ENCODE measurements at regions not wholly inside any gene's neighbourhood (a gene's known extent, or its start where the extent isn't known, plus 50 kb on each side); places are given as distances from the start of the nearest gene placed in this dataset.
A peak's percentile ranks its signal among the peaks of the same experiment; 100 is the strongest.

DNA sequence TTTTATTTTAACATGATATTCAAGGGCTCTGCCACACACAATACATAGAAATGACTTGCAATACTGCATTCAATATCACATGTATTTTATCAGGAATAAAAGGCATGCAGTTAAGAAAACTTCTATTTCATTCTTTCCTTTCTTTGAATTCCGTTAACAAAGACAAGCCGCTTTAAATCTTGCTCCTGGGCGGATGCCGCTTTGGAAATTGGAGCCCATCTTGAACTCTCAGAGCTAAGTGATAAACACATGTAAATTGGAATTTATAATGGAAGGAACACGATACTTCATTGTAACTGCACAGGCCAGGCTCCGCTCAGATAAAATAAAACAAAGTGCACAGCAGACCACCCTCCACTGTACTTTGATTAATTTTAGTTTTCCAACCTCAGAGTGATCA lies 774.5 kb upstream of the COBL start:
- in situ Hi-C loops (cut with HindIII; ENCODE audit: low pct_unique_long_range_greater_than_20kb, low sequenced_read_pairs) = no loop called here
- no peak for DNase-seq (ENCODE audit: low read depth)

GRCh38 chr7:52088008-52088901 lies 771.6 kb upstream of the COBL start:
- in situ Hi-C loops (cut with HindIII; ENCODE audit: low pct_unique_long_range_greater_than_20kb, low sequenced_read_pairs) = no loop called here
- DNase-seq (ENCODE audit: low read depth) = no peak

DNA sequence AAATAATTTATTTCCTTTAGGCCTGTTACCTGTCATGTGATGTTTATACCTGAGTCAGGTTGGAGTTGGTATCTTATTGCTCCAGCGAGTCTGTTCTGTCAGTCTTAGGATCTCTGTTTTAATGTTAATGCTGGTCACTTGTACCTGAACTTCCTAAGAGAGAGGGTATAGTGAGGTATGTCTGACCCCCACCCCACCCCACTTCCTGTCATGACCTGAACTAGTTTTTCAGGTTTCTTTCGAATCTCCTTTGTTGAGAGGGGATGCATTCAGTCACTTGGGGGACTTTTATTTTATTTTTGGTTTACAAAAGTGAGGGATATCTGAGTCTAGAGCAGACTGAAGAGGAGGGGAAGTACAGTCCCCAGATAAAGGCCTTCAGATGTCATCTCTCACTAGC lies 769.0 kb upstream of the COBL start:
- DNase-seq (ENCODE audit: low read depth) = no peak

GRCh38 chr7:52080493-52080892 lies 763.9 kb upstream of the COBL start:
- in situ Hi-C loops (cut with HindIII; ENCODE audit: low pct_unique_long_range_greater_than_20kb, low sequenced_read_pairs) = no loop called here
- no peak for DNase-seq (ENCODE audit: low read depth)

More for the DNA sequence above, 769.0 kb upstream of the COBL start:
- in situ Hi-C loops (cut with HindIII; ENCODE audit: low pct_unique_long_range_greater_than_20kb, low sequenced_read_pairs) = no loop called here

GRCh38 chr7:52079726-52080125 lies 763.1 kb upstream of the COBL start:
- no peak for DNase-seq (ENCODE audit: low read depth)
- in situ Hi-C loops (cut with HindIII; ENCODE audit: low pct_unique_long_range_greater_than_20kb, low sequenced_read_pairs) = no loop called here

- in situ Hi-C loops (cut with HindIII; ENCODE audit: low pct_unique_long_range_greater_than_20kb, low sequenced_read_pairs) = no loop called here
- no peak for DNase-seq (ENCODE audit: low read depth)
Measured at GRCh38 chr7:52077571-52077970, 761.0 kb upstream of the COBL start.

- DNase-seq (ENCODE audit: low read depth) = no peak
- in situ Hi-C loops (cut with HindIII; ENCODE audit: low pct_unique_long_range_greater_than_20kb, low sequenced_read_pairs) = no loop called here
Measured at GRCh38 chr7:52074912-52075311, 758.3 kb upstream of the COBL start.

- DNase-seq (ENCODE audit: low read depth) = no peak
Measured at GRCh38 chr7:52074071-52074470, 757.5 kb upstream of the COBL start.

DNA sequence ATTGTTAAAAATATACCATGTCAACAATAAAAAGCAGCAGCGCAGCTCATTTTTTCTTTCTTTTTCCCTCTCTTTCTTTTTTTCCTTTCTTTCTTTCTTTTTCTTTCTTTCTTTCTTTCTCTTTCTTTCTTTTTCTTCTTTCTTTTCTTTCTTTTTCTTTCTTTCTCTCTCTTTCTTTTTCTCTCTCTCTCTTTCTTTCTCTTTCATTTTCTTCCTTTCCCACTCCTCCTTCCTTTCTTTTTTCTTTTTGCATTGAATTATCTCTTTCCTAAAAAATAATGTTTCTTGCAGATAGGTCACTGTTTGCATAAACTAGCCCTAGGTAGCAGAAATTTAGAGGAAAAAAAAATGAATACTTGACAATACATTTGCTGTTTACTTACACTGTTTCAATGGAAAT lies 755.1 kb upstream of the COBL start:
- in situ Hi-C loops (cut with HindIII; ENCODE audit: low pct_unique_long_range_greater_than_20kb, low sequenced_read_pairs) = no loop called here
- no peak for DNase-seq (ENCODE audit: low read depth)

More at GRCh38 chr7:52074071-52074470, 757.5 kb upstream of the COBL start:
- in situ Hi-C loops (cut with HindIII; ENCODE audit: low pct_unique_long_range_greater_than_20kb, low sequenced_read_pairs) = no loop called here

- DNase-seq (ENCODE audit: low read depth) = no peak
- in situ Hi-C loops (cut with HindIII; ENCODE audit: low pct_unique_long_range_greater_than_20kb, low sequenced_read_pairs) = no loop called here
Measured at GRCh38 chr7:52064493-52064892, 747.9 kb upstream of the COBL start.

GRCh38 chr7:52061666-52062065 lies 745.1 kb upstream of the COBL start:
- in situ Hi-C loops (cut with HindIII; ENCODE audit: low pct_unique_long_range_greater_than_20kb, low sequenced_read_pairs) = no loop called here

GRCh38 chr7:52053525-52053924 lies 736.9 kb upstream of the COBL start:
- in situ Hi-C loops (cut with HindIII; ENCODE audit: low pct_unique_long_range_greater_than_20kb, low sequenced_read_pairs) = no loop called here
- no peak for DNase-seq (ENCODE audit: low read depth)

More at GRCh38 chr7:52061666-52062065, 745.1 kb upstream of the COBL start:
- DNase-seq (ENCODE audit: low read depth) = no peak

GRCh38 chr7:52030722-52031121 lies 714.1 kb upstream of the COBL start:
- in situ Hi-C loops (cut with HindIII; ENCODE audit: low pct_unique_long_range_greater_than_20kb, low sequenced_read_pairs) = no loop called here
- DNase-seq (ENCODE audit: low read depth) = no peak

DNA sequence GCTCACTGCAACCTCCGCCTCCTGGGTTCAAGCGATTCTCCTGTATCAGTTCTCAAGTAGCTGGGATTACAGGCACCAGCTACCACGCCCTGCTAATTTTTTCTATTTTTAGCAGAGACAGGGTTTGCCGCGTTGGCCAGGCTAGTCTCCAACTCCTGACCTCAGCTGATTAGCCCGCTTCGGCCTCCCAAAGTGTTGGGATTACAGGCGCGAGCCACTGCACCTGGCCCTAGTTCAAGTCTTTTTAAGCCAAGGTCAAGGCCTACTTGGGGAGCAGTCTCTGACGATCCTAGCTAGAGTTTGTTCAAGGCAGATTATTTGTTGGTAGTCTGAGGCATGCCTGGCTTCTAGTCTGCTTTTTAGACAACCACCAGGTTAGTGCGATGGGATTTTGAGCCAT lies 709.5 kb upstream of the COBL start:
- DNase-seq (ENCODE audit: low read depth) = no peak
- in situ Hi-C loops (cut with HindIII; ENCODE audit: low pct_unique_long_range_greater_than_20kb, low sequenced_read_pairs) = no loop called here

DNA sequence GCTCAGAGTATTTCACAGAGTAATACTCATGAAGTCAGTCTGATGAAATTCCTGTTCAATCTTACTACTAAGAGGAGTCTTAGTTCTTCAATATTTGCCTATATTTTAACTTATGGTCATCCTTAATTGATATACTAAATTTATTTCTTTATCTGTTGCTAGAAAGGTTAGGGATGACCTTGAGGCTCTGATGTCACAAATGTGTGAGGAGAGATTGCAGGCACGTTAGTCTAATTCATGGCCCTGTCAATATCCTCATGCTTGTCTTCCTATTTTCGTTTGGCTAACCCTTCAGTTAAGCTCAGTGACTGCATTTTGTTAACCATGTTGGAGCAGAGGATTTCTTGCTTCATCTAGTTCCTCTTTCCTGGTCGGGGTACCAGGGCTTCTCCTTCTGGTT lies 704.7 kb upstream of the COBL start:
- in situ Hi-C loops (cut with HindIII; ENCODE audit: low pct_unique_long_range_greater_than_20kb, low sequenced_read_pairs) = no loop called here
- DNase-seq (ENCODE audit: low read depth) = no peak

GRCh38 chr7:52018680-52019054 lies 702.1 kb upstream of the COBL start:
- in situ Hi-C loops (cut with HindIII; ENCODE audit: low pct_unique_long_range_greater_than_20kb, low sequenced_read_pairs) = no loop called here
- DNase-seq (ENCODE audit: low read depth) = no peak

DNA sequence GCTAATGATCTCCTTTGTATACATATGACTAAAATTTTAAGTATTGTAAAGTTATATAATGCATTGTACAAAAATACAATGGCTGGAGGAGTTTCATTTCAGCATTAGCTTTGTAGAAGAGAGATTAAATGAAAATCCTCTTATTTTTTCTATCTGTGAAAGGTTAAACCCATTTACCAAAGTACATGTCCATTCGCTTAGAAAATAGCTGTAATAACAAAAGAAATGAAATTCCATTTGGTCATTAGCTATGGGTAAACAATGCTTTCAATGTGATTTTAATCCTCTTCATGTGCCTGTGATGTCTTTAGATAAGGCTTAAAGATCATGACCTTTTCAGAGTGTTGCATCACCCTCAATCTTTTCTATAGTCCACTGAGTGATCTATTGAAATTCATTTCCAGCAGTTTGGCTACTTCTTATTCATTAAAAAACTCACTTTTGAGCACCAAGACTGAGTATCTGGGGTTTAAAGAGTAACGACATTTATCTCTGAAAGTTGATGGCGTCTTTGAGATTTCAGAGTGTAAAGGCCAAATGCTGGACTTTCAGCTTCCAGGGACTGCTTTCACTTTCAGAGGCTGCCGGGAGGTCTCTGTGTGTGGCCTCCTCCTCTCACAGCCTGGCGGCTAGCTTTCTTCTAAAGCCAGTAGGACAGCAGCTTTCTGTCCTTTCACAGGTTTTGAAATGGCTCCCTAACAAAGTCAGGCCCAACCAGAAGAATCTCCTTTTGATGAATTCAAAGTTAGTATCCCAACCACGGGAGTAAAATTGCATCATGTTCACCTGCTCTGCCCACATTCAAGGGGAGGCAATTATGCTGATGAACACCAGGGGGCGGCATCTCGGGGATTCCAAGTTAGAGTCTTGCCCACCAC lies 701.4 kb upstream of the COBL start:
- peak; percentile 58 for DNase-seq (ENCODE audit: low read depth)
- in situ Hi-C loops (cut with HindIII; ENCODE audit: low pct_unique_long_range_greater_than_20kb, low sequenced_read_pairs) = no loop called here

- DNase-seq (ENCODE audit: low read depth) = no peak
- in situ Hi-C loops (cut with HindIII; ENCODE audit: low pct_unique_long_range_greater_than_20kb, low sequenced_read_pairs) = no loop called here
Measured at GRCh38 chr7:52009181-52009580, 692.6 kb upstream of the COBL start.

DNA sequence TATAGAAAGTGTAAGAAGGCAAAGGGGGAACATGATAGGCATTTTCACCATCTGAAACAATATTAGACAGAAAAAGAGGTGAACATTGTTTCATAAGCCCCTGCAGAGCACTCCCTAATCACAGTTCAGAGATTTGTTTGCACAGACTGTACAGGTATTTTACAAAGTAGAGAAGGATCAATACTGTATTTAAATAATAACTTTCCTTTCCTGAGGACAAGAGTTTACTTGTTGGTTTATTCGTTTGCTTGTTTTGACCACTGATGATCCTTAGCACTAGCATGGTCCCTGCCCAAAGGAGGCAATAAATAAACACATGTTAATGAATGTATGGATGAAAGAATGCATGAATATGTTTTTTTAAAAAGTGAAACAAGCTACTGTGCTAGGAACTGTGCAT lies 690.1 kb upstream of the COBL start:
- DNase-seq (ENCODE audit: low read depth) = no peak
- in situ Hi-C loops (cut with HindIII; ENCODE audit: low pct_unique_long_range_greater_than_20kb, low sequenced_read_pairs) = no loop called here

All from Caki2 (cell line).